ENCODE measurements at regions not wholly inside any gene's neighbourhood (a gene's known extent, or its start where the extent isn't known, plus 50 kb on each side); places are given as distances from the start of the nearest gene placed in this dataset.

DNA sequence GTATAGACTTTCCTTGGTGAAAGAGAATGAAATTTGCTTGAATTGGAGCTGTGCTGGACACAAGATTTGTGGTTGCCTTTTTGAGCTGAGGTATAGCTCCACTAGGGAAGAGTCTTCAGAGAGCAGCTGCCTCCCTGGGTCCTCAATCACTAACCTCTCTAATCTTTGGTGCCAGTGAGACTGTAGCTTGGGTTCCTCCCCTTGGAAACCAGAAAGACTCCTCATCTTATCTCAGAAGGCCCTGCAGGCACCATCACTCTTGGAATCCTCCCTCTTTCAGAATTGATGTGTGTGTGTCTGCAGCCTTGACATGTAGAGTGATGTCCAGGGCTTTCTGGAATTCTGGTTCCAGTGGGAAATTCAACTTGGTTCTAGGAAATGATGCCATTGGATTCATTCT, 426.5 kb downstream of the RPS24 start:
- no TSS peak for BruUV-seq (replicated peaks)
- Histone ChIP-seq H3K27ac (no peak overlapping the region), H3K79me2 (ENCODE audit: low read depth) (no peaks in the 10 kb centered on the region), H3K9me3 (ENCODE audit: insufficient read depth, low read depth) (no peaks in the 10 kb centered on the region), H3K36me3 (ENCODE audit: low read depth) (no peaks in the 10 kb centered on the region), H3F3A (ENCODE audit: insufficient read depth, low read depth) (peaks cover 16% of the 10 kb centered on the region), H3K4me2 (no peak overlapping the region), H3K9me2 (ENCODE audit: insufficient read depth) (no peaks in the 10 kb centered on the region), H2AFZ (no peak overlapping the region), H3K4me3 (no peak overlapping the region), H3K27me3 (ENCODE audit: insufficient read depth, low read depth) (peaks cover 5% of the 10 kb centered on the region; the same call in 1 of the 2 replicates), H3K4me1 (replicated peaks; ENCODE audit: insufficient read depth) (peaks cover 28% of the 10 kb centered on the region), H4K20me1 (ENCODE audit: insufficient read depth) (no peaks in the 10 kb centered on the region)
- intact Hi-C loops (cut with micrococcal nuclease; ENCODE audit: unreplicated experiment) = no loop called here
- ChIA-PET CTCF (no interaction called here), POLR2A (ENCODE audit: unreplicated experiment) (no interaction called here)
- no peak for DNase-seq
- TF ChIP-seq, protein P1, sequence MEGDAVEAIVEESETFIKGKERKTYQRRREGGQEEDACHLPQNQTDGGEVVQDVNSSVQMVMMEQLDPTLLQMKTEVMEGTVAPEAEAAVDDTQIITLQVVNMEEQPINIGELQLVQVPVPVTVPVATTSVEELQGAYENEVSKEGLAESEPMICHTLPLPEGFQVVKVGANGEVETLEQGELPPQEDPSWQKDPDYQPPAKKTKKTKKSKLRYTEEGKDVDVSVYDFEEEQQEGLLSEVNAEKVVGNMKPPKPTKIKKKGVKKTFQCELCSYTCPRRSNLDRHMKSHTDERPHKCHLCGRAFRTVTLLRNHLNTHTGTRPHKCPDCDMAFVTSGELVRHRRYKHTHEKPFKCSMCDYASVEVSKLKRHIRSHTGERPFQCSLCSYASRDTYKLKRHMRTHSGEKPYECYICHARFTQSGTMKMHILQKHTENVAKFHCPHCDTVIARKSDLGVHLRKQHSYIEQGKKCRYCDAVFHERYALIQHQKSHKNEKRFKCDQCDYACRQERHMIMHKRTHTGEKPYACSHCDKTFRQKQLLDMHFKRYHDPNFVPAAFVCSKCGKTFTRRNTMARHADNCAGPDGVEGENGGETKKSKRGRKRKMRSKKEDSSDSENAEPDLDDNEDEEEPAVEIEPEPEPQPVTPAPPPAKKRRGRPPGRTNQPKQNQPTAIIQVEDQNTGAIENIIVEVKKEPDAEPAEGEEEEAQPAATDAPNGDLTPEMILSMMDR (conservative IDR thresholded peaks at IDR 0.05) = no peak
- TF ChIP-seq EZH2 (IDR thresholded peaks at IDR 0.05; ENCODE audit: low read depth) = no peak

DNA sequence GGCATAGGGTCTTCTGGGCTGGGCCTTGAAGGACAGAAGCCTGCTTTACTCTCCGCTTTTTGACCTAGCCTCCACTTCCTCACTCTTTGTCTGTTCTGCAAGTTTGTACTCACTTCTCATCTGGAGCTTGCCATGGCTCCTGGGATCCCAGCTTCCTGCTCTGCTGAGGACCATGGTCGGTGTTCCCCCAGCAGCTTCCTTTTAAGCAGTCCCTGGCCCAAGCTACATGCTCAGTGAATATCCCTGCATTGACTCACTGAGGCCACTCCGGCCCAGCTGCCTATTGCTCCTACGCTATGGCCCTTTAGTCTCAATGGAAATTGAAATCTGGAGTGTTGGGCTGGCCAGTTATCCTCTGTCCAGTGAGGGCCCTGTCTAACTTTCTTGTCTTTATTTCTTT, 427.7 kb downstream of the RPS24 start:
- H3K4me2 ChIP-seq = no peak overlapping the region
- TF ChIP-seq EZH2 (IDR thresholded peaks at IDR 0.05; ENCODE audit: low read depth) = no peak
- TF ChIP-seq, protein P1 (conservative IDR thresholded peaks at IDR 0.05) = no peak
- H3K79me2 ChIP-seq (ENCODE audit: low read depth) = no peaks in the 10 kb centered on the region
- H4K20me1 ChIP-seq (ENCODE audit: insufficient read depth) = no peaks in the 10 kb centered on the region
- H3K9me2 ChIP-seq (ENCODE audit: insufficient read depth) = no peaks in the 10 kb centered on the region
- BruUV-seq (replicated peaks) = no TSS peak
- no peaks in the 10 kb centered on the region for H3K36me3 ChIP-seq (ENCODE audit: low read depth)
- H3K4me3 ChIP-seq = no peak overlapping the region
- CTCF ChIA-PET = no interaction called here
- H3K9me3 ChIP-seq (ENCODE audit: insufficient read depth, low read depth) = no peaks in the 10 kb centered on the region
- no peak for DNase-seq
- no peak overlapping the region for H3K27ac ChIP-seq
- H2AFZ ChIP-seq = no peak overlapping the region
- POLR2A ChIA-PET (ENCODE audit: unreplicated experiment) = no interaction called here
- H3F3A ChIP-seq (ENCODE audit: insufficient read depth, low read depth) = peaks cover 16% of the 10 kb centered on the region
- intact Hi-C loops (cut with micrococcal nuclease; ENCODE audit: unreplicated experiment) = no loop called here
- peaks cover 5% of the 10 kb centered on the region; the same call in 1 of the 2 replicates for H3K27me3 ChIP-seq (ENCODE audit: insufficient read depth, low read depth)
- peaks cover 28% of the 10 kb centered on the region for H3K4me1 ChIP-seq (replicated peaks; ENCODE audit: insufficient read depth)

DNA sequence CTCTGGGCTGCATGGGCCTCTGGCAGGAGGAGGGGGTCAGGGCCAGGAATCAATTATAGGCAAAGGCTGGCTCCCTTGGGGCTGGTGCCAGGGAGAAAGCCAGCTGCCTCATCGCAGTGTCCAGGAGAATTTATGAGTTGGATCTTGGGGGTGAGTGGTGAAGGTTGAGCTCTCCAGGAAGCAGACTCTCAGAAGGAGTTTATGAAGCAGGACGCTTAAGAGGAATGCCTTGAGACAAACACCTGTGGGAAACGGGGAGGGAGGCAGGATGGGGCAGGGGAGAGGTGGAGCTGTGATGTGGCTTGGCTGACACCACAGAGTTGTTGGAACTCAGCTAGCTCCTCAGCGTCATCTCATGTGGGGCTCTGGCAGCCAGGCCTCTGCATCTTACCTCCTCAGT, 428.5 kb downstream of the RPS24 start:
- BruUV-seq (replicated peaks) = no TSS peak
- H2AFZ ChIP-seq = no peak overlapping the region
- peaks cover 16% of the 10 kb centered on the region for H3F3A ChIP-seq (ENCODE audit: insufficient read depth, low read depth)
- no peak overlapping the region for H3K27ac ChIP-seq
- H3K9me3 ChIP-seq (ENCODE audit: insufficient read depth, low read depth) = no peaks in the 10 kb centered on the region
- ChIA-PET POLR2A (ENCODE audit: unreplicated experiment) (no interaction called here), CTCF (no interaction called here)
- H3K4me3 ChIP-seq = no peak overlapping the region
- H3K36me3 ChIP-seq (ENCODE audit: low read depth) = no peaks in the 10 kb centered on the region
- no peaks in the 10 kb centered on the region for H3K79me2 ChIP-seq (ENCODE audit: low read depth)
- H3K9me2 ChIP-seq (ENCODE audit: insufficient read depth) = no peaks in the 10 kb centered on the region
- TF ChIP-seq, protein P1 (conservative IDR thresholded peaks at IDR 0.05) = no peak
- no peak for TF ChIP-seq EZH2 (IDR thresholded peaks at IDR 0.05; ENCODE audit: low read depth)
- DNase-seq = no peak
- intact Hi-C loops (cut with micrococcal nuclease; ENCODE audit: unreplicated experiment) = no loop called here
- H4K20me1 ChIP-seq (ENCODE audit: insufficient read depth) = no peaks in the 10 kb centered on the region
- H3K4me2 ChIP-seq = no peak overlapping the region
- H3K27me3 ChIP-seq (ENCODE audit: insufficient read depth, low read depth) = peaks cover 5% of the 10 kb centered on the region; the same call in 1 of the 2 replicates
- H3K4me1 ChIP-seq (replicated peaks; ENCODE audit: insufficient read depth) = peaks cover 24% of the 10 kb centered on the region

Measured in PC-9 (cell line).